PFSK-1 (cell line): ENCODE measurements at regions not wholly inside any gene's neighbourhood (a gene's known extent, or its start where the extent isn't known, plus 50 kb on each side); places are given as distances from the start of the nearest gene placed in this dataset.

Source experiments
- FOXP2 ChIP-seq: optimal IDR thresholded peaks from 2 replicates; pipeline ENCODE3; 2011; ENCODE audit warnings: borderline replicate concordance, control low read depth, inconsistent platforms; ENCODE audit not compliant: insufficient read depth; ENCODE audit errors: extremely low read length, extremely low read depth
- POLR2AphosphoS5 ChIP-seq: IDR thresholded peaks from 2 replicates; pipeline ENCODE4 v1.6.1; 2012; ENCODE audit warnings: low read depth, mild to moderate bottlenecking, control low read depth, low read length, moderate library complexity
- SIN3A ChIP-seq: IDR thresholded peaks from 2 replicates; pipeline ENCODE4 v1.6.1; 2012; ENCODE audit warnings: mild to moderate bottlenecking, low read length, moderate library complexity, borderline replicate concordance; ENCODE audit not compliant: insufficient read depth
- TAF1 ChIP-seq: IDR thresholded peaks from 2 replicates; pipeline ENCODE4 v1.6.1; 2012; ENCODE audit warnings: low read length, control low read depth, borderline replicate concordance; ENCODE audit not compliant: insufficient read depth
- TF ChIP-seq, protein P1 (sequence below), 2 experiments: IDR thresholded peaks; 2 replicates each; pipeline versions ENCODE4 v1.6.1 to v1.8.0; 2011 to 2012; ENCODE audit warnings: low read depth in 2 of 2, low read length in 2 of 2, control low read depth in 1 of 2, inconsistent platforms in 1 of 2, mild to moderate bottlenecking in 1 of 2, moderate library complexity in 1 of 2; ENCODE audit not compliant: insufficient read depth in 1 of 2

DNA sequence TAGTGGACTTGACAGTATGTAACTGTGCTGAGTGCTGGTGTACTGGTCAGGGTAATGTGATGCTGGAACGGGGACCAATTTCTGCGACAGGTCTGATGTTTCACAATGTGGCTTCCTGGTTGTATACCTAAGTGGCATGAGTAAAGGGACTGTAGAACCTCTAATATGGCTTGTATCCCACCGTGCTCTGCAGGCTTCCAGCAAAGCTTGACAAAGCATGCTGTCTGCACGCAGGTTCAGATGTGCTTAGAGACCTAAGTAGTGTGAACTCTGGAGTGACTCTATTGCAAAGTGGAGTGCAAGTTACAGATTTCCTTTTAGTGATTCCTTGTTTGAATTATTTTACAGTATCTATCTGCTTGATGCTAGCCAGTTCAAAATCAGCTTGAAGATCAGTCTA lies 415.8 kb upstream of the NOVA1 start:
- TF ChIP-seq TAF1 (no peak), SIN3A (no peak), FOXP2 (no peak), POLR2AphosphoS5 (no peak)
- TF ChIP-seq, protein P1, sequence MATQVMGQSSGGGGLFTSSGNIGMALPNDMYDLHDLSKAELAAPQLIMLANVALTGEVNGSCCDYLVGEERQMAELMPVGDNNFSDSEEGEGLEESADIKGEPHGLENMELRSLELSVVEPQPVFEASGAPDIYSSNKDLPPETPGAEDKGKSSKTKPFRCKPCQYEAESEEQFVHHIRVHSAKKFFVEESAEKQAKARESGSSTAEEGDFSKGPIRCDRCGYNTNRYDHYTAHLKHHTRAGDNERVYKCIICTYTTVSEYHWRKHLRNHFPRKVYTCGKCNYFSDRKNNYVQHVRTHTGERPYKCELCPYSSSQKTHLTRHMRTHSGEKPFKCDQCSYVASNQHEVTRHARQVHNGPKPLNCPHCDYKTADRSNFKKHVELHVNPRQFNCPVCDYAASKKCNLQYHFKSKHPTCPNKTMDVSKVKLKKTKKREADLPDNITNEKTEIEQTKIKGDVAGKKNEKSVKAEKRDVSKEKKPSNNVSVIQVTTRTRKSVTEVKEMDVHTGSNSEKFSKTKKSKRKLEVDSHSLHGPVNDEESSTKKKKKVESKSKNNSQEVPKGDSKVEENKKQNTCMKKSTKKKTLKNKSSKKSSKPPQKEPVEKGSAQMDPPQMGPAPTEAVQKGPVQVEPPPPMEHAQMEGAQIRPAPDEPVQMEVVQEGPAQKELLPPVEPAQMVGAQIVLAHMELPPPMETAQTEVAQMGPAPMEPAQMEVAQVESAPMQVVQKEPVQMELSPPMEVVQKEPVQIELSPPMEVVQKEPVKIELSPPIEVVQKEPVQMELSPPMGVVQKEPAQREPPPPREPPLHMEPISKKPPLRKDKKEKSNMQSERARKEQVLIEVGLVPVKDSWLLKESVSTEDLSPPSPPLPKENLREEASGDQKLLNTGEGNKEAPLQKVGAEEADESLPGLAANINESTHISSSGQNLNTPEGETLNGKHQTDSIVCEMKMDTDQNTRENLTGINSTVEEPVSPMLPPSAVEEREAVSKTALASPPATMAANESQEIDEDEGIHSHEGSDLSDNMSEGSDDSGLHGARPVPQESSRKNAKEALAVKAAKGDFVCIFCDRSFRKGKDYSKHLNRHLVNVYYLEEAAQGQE (IDR thresholded peaks at IDR 0.05; ENCODE audit: insufficient read depth in 1 of 2, low read depth in 2 of 2, low read length in 2 of 2) = no peak

DNA sequence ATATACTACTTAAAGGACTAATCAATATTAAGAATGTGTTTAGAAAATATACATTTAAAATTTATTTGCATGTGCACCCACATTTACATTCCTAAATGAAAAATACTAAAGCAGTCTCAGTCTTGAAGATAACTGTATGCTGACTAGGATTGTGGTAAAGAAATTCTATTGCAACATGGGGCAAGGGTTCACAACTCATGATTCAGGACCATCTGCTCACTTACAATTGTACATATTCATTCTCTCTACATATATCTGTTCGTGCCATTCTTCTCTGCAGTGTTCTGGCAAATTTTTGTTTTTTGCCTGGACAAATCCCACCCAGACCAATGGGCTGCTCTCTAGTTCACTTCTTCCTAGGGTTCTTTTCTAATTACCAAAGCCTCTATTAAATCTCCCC lies 417.2 kb upstream of the NOVA1 start:
- TF ChIP-seq FOXP2 (no peak), TAF1 (no peak)

DNA sequence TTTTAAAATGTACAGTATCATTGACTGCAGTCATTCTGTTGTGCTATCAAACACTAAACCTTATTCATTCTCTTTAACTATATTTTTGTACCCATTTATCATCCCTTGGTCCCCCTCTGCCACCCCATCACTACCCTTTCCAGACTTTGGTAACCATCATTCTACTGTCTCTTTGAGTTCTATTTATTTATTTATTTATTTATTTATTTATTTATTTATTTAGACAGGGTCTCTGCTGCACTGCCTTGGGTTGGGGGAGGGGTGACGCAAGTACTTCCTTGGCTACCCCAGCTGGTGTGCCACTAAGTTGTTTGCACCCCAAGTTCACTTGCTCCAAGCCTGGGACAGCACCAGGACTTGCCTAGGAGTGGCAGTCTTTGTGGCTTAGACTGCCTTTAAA lies 427.8 kb upstream of the NOVA1 start:
- TF ChIP-seq, protein P1 (IDR thresholded peaks at IDR 0.05; ENCODE audit: insufficient read depth in 1 of 2, low read depth in 2 of 2, low read length in 2 of 2) = no peak
- TF ChIP-seq FOXP2 = no peak
- no peak for TF ChIP-seq TAF1
- TF ChIP-seq SIN3A = no peak
- no peak for TF ChIP-seq POLR2AphosphoS5

DNA sequence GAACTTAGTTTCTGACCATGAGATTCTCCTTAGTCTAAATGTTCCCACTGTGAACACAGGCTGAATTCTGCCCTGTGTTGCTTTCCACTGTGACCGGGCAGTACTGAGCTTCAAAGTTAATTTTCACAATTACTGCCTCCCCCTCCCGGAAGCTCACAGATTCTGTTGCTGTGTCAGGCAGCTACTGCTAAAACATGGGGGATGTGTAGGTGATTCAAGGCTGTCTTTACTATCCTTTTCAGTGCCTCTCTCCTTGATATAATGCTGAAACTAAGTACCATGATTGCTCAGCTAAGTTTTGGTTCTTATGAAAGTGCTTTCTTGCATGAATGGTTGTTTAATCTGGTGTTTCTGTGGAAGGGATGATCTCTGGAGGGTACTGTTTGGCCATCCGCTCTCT lies 428.3 kb upstream of the NOVA1 start:
- TF ChIP-seq, protein P1 (IDR thresholded peaks at IDR 0.05; ENCODE audit: insufficient read depth in 1 of 2, low read depth in 2 of 2, low read length in 2 of 2) = no peak
- TF ChIP-seq POLR2AphosphoS5 (no peak), SIN3A (no peak), TAF1 (no peak), FOXP2 (no peak)

DNA sequence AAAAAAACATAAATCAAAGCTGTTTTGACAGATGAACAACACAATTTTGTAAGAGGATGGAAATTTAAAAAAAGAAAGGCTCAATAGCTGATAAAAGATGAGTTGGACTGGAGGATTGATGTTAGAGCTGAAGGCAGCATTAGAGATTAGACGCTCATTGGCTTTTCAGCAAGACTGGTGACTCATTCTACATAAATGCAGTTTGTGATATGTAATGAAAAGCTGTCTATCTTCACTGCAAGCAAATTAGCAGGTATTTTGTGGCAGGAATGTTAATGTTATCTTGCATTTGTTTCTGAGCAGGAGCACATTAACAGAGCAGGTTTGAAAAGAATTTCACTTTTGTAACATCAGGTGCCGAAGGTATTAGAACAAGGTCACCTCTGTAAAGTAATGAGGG lies 442.7 kb upstream of the NOVA1 start:
- TF ChIP-seq FOXP2 (no peak), TAF1 (no peak), SIN3A (no peak), POLR2AphosphoS5 (no peak)
- TF ChIP-seq, protein P1 (IDR thresholded peaks at IDR 0.05; ENCODE audit: insufficient read depth in 1 of 2, low read depth in 2 of 2, low read length in 2 of 2) = no peak
